C4-2B (cell line): ENCODE measurements at regions not wholly inside any gene's neighbourhood (a gene's known extent, or its start where the extent isn't known, plus 50 kb on each side); places are given as distances from the start of the nearest gene placed in this dataset.

Experiments used
- CTCF ChIP-seq: fragments of 450-650 bp; conservative IDR thresholded peaks from 2 replicates; pipeline ENCODE4 v1.5.1; 2017; ENCODE audit warnings: mild to moderate bottlenecking
- ZFX ChIP-seq: fragments of 450-650 bp; IDR thresholded peaks from 2 replicates; pipeline ENCODE4 v1.6.1; 2017

- TF ChIP-seq CTCF (no peak), ZFX (no peak)
Measured at GRCh38 chr10:128617532-128617931, 491.3 kb upstream of the MKI67 start.
